ENCODE measurements at regions not wholly inside any gene's neighbourhood (a gene's known extent, or its start where the extent isn't known, plus 50 kb on each side); places are given as distances from the start of the nearest gene placed in this dataset.
A peak's percentile ranks its signal among the peaks of the same experiment; 100 is the strongest.

GRCh38 chr2:10191554-10191953 lies 69.0 kb downstream of the RRM2 start:
- H3K79me2 ChIP-seq (ENCODE audit: insufficient read depth, low read length) = no peaks in the 10 kb centered on the region; the same call in 1 of the 2 replicates
- H4K91ac ChIP-seq (ENCODE audit: insufficient read length, low read depth, low read length) = no peak overlapping the region
- Mint-ChIP-seq H3K36me3 (ENCODE audit: insufficient read depth in 1 of 3, low read depth in 3 of 3) (peaks cover 3 to 16% (median 15%) of the 10 kb centered on the region in 3 experiments; a peak in 6 of 7 replicates), H3K4me3 (no peak overlapping the region), H3K27me3 (ENCODE audit: low read depth) (no peaks in the 10 kb centered on the region), H3K4me1 (no peaks in the 10 kb centered on the region), H3K9me3 (peaks cover 6 to 8% of the 10 kb centered on the region in 2 experiments; a peak in 3 of 5 replicates), H3K27ac (peak overlapping the region in 2 of 3 experiments; percentile 53 to 54; a peak in 1 of 7 replicates)
- H3K27ac ChIP-seq (ENCODE audit: insufficient read length, low read depth, low read length) = no peak overlapping the region
- H2AK5ac ChIP-seq (ENCODE audit: insufficient read length, low read length) = no peak overlapping the region
- H3K9me3 ChIP-seq (ENCODE audit: control insufficient read depth, low read depth, low read length) = no peaks in the 10 kb centered on the region
- no peak overlapping the region for H4K5ac ChIP-seq (ENCODE audit: insufficient read length, low read depth, low read length)
- DNase-seq = no peak
- no peak overlapping the region for H3K4me2 ChIP-seq (ENCODE audit: insufficient read depth, insufficient read length, low read length)
- no peaks in the 10 kb centered on the region for H3K79me1 ChIP-seq (ENCODE audit: insufficient read depth, low read depth, low read length, poor library complexity, severe bottlenecking)
- no peak overlapping the region for H2BK5ac ChIP-seq (ENCODE audit: insufficient read length, low read length)
- no peak overlapping the region for H3T11ph ChIP-seq (ENCODE audit: low read length)
- H3K27me3 ChIP-seq (ENCODE audit: insufficient read depth, low read length) = no peaks in the 10 kb centered on the region
- H3K23ac ChIP-seq (ENCODE audit: insufficient read length, low read depth, low read length) = no peak overlapping the region
- no peaks in the 10 kb centered on the region for H4K20me1 ChIP-seq (ENCODE audit: control insufficient read depth, insufficient read depth, insufficient read length)
- no peaks in the 10 kb centered on the region for H3K23me2 ChIP-seq (ENCODE audit: insufficient read length, low read depth, low read length, poor library complexity, severe bottlenecking)
- H3K18ac ChIP-seq (ENCODE audit: insufficient read length, low read depth, low read length) = no peak overlapping the region
- H2AFZ ChIP-seq (ENCODE audit: low read length) = no peak overlapping the region
- H4K8ac ChIP-seq (replicated peaks; ENCODE audit: insufficient read length, low read depth, low read length) = no peak overlapping the region
- no peaks in the 10 kb centered on the region for H3K4me1 ChIP-seq (ENCODE audit: insufficient read depth, low read length)
- H3K4ac ChIP-seq (ENCODE audit: low read depth, low read length) = no peak overlapping the region
- TF ChIP-seq CTCF (conservative IDR thresholded peaks at IDR 0.05) = no peak
- no CpG with 5 or more reads among the region's 14 CpGs for WGBS (ENCODE audit: extremely low coverage, insufficient read length, low lambda C conversion rate)
- H2BK20ac ChIP-seq (ENCODE audit: low read depth, low read length, poor library complexity, severe bottlenecking) = no peak overlapping the region
- no peak overlapping the region for H3K9ac ChIP-seq (ENCODE audit: extremely low read depth, insufficient read length, low read length)
- H2BK12ac ChIP-seq (ENCODE audit: insufficient read length, low read depth, low read length) = no peak overlapping the region
- H2BK120ac ChIP-seq (ENCODE audit: low read depth, low read length, poor library complexity, severe bottlenecking) = no peak overlapping the region
- no peak overlapping the region for H2BK15ac ChIP-seq (ENCODE audit: low read depth, low read length)
- no peak overlapping the region for H3K56ac ChIP-seq (ENCODE audit: insufficient read length, low read depth, low read length)
- H3K14ac ChIP-seq (ENCODE audit: insufficient read depth, low read length) = no peak overlapping the region; the same call in 1 of the 2 replicates
